ENCODE measurements at regions not wholly inside any gene's neighbourhood (a gene's known extent, or its start where the extent isn't known, plus 50 kb on each side); places are given as distances from the start of the nearest gene placed in this dataset.

GRCh38 chr1:218694636-218695035 is 349.5 kb downstream of the TGFB2 start:
- TF ChIP-seq EZH2 (IDR thresholded peaks at IDR 0.05) (no peak), POLR2AphosphoS5 (IDR thresholded peaks at IDR 0.05; ENCODE audit: borderline replicate concordance, low read depth, low read length) (no peak)
